NCI-H345 (cell line): ENCODE measurements at regions not wholly inside any gene's neighbourhood (a gene's known extent, or its start where the extent isn't known, plus 50 kb on each side); places are given as distances from the start of the nearest gene placed in this dataset.
A peak's percentile ranks its signal among the peaks of the same experiment; 100 is the strongest.

Experiments used
- DNase-seq: peaks from one replicate; lab custom pipeline; 2025; lab: John Stamatoyannopoulos, UW

- DNase-seq = no peak
Observed at GRCh38 chr14:42378880-42379279, 772.2 kb downstream of the LRFN5 start.

DNA sequence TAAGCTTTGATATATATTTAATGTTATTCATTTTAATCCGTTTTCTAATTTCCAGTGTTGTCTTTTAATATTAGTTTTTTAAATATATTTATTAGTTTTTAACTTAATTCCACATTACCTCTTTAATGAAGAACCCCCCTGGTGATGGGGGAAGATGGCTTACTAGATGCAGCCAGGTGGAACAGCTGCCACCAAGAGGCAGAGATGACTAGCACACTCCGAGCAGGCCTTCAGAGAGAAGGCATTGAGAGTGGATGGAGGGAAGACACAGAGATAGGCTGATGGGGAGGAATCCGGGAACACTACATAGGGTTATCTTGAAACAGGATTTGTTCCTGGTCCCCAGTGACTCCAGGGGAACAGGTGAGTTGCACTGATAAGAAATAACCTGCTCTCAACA is 771.6 kb downstream of the LRFN5 start:
- no peak for DNase-seq

DNA sequence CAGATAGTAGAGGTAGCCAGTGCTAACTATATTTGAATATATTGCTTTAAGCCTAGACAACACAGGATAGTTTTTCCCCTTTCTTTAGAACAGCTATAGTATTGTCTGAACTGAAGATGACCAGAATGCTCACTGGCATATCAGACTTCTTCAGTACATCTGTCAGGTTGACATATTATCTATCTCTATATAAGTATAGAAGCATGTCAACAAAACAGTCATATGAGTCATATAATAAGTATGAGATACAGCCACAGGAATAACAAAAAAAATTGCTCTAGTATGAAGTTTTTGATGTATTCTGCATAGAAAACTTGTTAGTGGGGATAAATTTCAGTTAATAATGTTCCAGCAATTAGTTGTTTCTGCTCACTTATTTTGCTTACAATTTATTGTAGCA is 767.7 kb downstream of the LRFN5 start:
- no peak for DNase-seq

GRCh38 chr14:42370056-42370455 is 763.4 kb downstream of the LRFN5 start:
- no peak for DNase-seq

GRCh38 chr14:42368234-42368633 is 761.6 kb downstream of the LRFN5 start:
- DNase-seq = no peak

DNA sequence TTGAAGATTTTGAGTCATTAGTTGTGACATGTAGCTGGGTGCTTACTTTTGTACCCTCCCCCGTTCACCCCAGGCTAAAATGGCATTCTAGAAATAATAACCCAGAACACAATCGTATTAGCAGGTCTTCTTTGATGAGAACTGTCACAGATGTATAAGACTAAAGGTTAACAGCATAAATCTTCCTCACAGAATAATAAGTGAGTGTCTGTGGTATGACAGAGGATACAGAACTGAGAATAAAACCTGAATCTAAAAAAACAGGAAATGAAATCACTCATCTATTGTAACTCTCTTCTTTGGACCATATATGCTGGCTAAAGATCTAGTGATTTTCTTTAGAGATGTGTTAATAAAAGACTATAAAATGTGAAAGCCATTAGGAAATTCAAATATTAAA is 746.6 kb downstream of the LRFN5 start:
- DNase-seq = no peak

DNA sequence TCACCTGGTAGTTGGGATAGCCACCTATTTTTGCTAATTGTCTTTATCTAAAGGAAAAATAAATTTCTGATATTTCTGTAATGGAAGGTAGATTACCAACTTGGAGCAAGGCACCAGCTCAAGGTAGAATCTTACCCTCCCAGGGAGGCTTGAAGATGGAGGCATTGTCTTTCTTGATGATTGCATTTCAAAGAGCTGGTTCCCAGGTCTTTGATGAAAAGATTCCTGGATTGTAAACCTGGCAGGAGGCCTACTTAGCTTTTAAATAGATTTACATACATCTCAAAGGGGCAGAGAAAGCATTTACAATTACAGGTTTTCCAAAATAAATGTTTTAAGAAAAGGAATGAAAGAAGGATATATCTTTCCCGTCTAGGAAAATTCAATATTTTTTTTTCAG is 729.2 kb downstream of the LRFN5 start:
- DNase-seq = no peak

- DNase-seq = no peak
Observed at GRCh38 chr14:42334931-42335330, 728.3 kb downstream of the LRFN5 start.

GRCh38 chr14:42323426-42323825 is 716.8 kb downstream of the LRFN5 start:
- no peak for DNase-seq

- DNase-seq = no peak
Observed at GRCh38 chr14:42322531-42323284, 716.0 kb downstream of the LRFN5 start.

DNA sequence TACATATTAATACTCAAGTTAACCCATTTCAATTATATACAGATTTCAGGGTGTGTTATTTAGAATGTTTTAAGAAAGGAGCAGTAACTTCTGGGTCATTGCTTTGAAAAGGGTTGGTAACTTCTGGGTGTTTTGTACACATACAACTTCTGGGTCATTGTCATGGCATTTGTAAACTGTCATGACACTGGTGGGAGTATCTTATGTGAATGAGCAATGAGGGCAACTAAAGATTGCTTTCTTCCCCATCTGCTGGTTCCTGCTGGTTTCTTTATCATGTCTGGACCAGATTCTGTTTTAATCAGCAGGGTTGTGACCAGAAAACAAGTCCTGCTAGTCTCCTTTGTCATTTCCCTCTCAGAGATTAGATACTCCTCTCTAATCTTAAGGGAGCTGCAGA is 713.3 kb downstream of the LRFN5 start:
- no peak for DNase-seq

GRCh38 chr14:42316693-42317092 is 710.0 kb downstream of the LRFN5 start:
- DNase-seq = peak; percentile 43

DNA sequence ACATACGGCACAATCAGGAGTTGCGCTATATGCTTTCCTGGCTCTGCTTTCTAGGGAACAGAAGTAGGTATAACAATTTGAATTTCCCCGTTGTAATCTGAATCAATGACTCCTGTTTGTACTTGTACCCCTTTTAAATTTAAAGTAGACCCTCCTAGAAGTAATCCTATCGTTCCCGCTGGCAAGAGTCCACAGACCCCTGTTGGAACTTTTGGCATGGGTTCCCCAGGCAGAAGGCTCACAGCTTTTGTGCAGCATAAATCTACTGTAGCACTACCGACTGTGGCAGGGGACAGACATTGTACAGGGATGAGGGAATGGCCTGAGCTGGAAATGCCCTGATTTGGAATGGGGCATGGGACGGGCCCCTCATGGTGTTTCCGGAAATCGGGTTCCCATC is 705.2 kb downstream of the LRFN5 start:
- no peak for DNase-seq

- DNase-seq = no peak
Observed at GRCh38 chr14:42307239-42307825, 700.7 kb downstream of the LRFN5 start.

GRCh38 chr14:42299692-42300091 is 693.0 kb downstream of the LRFN5 start:
- no peak for DNase-seq

DNA sequence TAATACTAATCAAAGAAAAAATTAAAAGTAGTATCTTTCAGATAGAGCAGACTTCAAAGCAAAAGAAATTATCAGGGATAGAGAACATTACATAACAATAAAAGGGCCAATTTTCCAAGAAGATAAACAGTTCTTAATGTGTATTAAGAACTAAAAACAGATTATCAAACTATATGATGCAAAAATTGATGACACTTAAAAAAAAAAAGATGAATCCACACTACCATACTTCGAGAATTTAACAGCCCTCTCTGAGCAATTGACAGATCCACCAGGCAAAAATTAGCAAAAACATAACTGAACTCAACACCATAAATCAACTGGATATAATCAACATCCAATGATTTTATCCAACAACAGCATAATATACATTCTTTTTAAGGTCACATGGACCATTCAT is 686.5 kb downstream of the LRFN5 start:
- DNase-seq = no peak

DNA sequence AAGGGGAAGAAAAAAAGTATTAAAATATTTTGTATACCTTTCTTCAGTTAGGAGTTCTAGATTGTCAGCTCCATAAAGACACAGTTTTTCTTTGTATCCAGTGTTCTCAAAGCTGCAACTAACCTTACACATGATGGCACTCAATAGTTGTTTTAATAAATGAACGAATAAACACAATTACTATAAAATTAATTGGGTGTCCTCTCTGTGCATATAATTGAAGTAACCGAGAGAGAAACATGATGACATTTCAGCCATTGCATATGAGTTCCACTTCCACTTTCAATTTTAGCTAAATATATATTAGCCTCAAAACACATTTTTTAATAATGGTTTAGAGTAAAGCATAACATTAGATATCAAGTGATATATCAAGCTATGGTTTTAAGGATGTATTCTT is 671.2 kb downstream of the LRFN5 start:
- no peak for DNase-seq

GRCh38 chr14:42269234-42269633 is 662.6 kb downstream of the LRFN5 start:
- DNase-seq = no peak

DNA sequence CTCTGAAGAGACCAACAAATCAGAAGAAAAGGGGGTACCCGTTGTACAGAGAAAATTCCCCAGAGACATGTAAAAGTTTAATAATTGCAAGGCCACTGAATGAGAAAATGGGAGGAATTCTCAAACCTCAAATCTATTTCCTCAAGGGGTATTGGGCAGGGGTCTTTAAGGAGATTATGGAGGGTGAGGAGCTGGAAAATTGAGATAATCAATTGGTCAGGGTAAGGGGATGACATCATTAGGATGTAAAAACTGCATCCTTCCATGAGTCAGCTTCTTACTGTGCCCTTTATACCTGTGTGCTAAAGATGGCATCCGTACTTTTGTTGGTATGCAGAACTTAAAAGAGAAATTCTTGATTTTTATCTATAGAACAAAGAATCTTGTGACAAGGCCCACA is 641.5 kb downstream of the LRFN5 start:
- no peak for DNase-seq

GRCh38 chr14:42241101-42241500 is 634.4 kb downstream of the LRFN5 start:
- DNase-seq = no peak

DNA sequence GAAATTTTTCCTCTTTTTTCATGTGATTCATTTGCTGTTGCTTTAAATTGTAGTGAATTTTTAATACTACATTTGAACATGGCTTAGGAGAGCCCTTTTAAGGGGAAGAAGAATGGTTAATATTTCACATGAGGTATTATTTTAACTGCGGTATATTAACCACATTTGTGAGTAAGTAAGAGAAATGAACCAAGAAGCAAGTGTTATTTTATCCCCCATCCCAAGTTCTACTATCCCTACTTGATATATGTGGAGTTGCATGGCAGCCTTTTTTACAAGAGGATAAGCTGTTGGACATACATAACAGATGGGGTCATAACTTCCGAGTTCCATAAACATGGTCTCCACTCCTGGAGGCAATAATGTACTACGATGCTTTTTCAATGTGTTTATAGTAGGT is 623.3 kb downstream of the LRFN5 start:
- no peak for DNase-seq

GRCh38 chr14:42229294-42229693 is 622.6 kb downstream of the LRFN5 start:
- DNase-seq = no peak

DNA sequence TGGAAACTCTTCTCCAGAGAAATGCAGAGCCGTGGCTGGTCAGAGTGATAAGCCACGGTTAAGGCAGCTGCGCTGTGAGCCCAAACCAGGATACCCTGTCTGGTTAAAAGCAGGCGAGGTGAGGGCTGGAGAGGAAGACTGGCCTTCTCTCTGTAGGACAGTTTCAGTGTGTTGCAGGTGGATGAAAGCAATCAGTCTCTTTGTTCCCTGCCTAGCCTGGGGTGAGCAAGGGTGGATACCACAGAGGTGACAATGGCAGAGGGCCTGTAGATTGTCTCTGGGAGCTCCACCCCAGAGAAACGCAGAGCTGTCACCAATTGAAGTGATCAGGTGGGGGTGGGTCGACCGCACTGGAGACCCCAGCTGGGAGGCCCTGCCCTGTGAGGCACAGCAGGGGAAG is 621.9 kb downstream of the LRFN5 start:
- no peak for DNase-seq
